H9 (cell line): ENCODE measurements at regions not wholly inside any gene's neighbourhood (a gene's known extent, or its start where the extent isn't known, plus 50 kb on each side); places are given as distances from the start of the nearest gene placed in this dataset.

Experiments used
- DNase-seq: peaks from one replicate; pipeline ENCODE4 v3.0.0-alpha.2; 2017
- H2AFZ ChIP-seq: one replicate; pipeline ENCODE4 v1.6.1; 2013; ENCODE audit warnings: mild to moderate bottlenecking, low read length, control low read depth, moderate library complexity
- H2AK5ac ChIP-seq: 2 replicates; pipeline ENCODE4 v1.6.1; 2013; ENCODE audit warnings: low read length, control low read depth, mixed read lengths; ENCODE audit not compliant: insufficient read length
- H2BK120ac ChIP-seq: one replicate; pipeline ENCODE4 v1.6.1; 2013; ENCODE audit warnings: low read depth, mild to moderate bottlenecking, low read length, control low read depth, inconsistent platforms; ENCODE audit not compliant: poor library complexity, severe bottlenecking
- H2BK12ac ChIP-seq: 2 replicates; pipeline ENCODE4 v1.6.1; 2013; ENCODE audit warnings: low read length, control low read depth, mixed read lengths, low read depth; ENCODE audit not compliant: insufficient read length
- H2BK15ac ChIP-seq: 2 replicates; pipeline ENCODE4 v1.6.1; 2013; ENCODE audit warnings: low read depth, low read length, control low read depth
- H2BK20ac ChIP-seq: one replicate; pipeline ENCODE4 v1.6.1; 2013; ENCODE audit warnings: low read depth, mild to moderate bottlenecking, low read length, control low read depth, inconsistent platforms; ENCODE audit not compliant: poor library complexity, severe bottlenecking
- H2BK5ac ChIP-seq: 2 replicates; pipeline ENCODE4 v1.6.1; 2013; ENCODE audit warnings: low read length, control low read depth, mixed read lengths; ENCODE audit not compliant: insufficient read length
- H3K14ac ChIP-seq: 2 replicates; pipeline ENCODE4 v1.6.1; 2013; ENCODE audit warnings: low read length, control low read depth; ENCODE audit not compliant: insufficient read depth
- H3K18ac ChIP-seq: 2 replicates; pipeline ENCODE4 v1.6.1; 2013; ENCODE audit warnings: low read depth, mild to moderate bottlenecking, mixed read lengths, low read length, control low read depth; ENCODE audit not compliant: insufficient read length
- H3K23ac ChIP-seq: 2 replicates; pipeline ENCODE4 v1.6.1; 2013; ENCODE audit warnings: low read length, control low read depth, mixed read lengths, low read depth; ENCODE audit not compliant: insufficient read length
- H3K23me2 ChIP-seq: 2 replicates; pipeline ENCODE4 v1.6.1; 2013; ENCODE audit warnings: low read depth, mild to moderate bottlenecking, mixed read lengths, low read length, control low read depth; ENCODE audit not compliant: insufficient read length, poor library complexity, severe bottlenecking
- H3K27ac ChIP-seq: 2 replicates; pipeline ENCODE4 v1.5.1; 2013; ENCODE audit warnings: low read length, control low read depth, mixed read lengths, low read depth; ENCODE audit not compliant: insufficient read length
- H3K27me3 ChIP-seq: 2 replicates; pipeline ENCODE4 v1.6.1; 2013; ENCODE audit warnings: low read length, control low read depth, inconsistent platforms; ENCODE audit not compliant: insufficient read depth
- H3K4ac ChIP-seq: 2 replicates; pipeline ENCODE4 v1.6.1; 2013; ENCODE audit warnings: low read depth, mild to moderate bottlenecking, control low read depth, inconsistent platforms, low read length, moderate library complexity
- H3K4me1 ChIP-seq: 2 replicates; pipeline ENCODE4 v1.6.1; 2013; ENCODE audit warnings: low read length, control low read depth, inconsistent platforms; ENCODE audit not compliant: insufficient read depth
- H3K4me2 ChIP-seq: 2 replicates; pipeline ENCODE4 v1.6.1; 2013; ENCODE audit warnings: low read length, control low read depth, mixed read lengths; ENCODE audit not compliant: insufficient read length, insufficient read depth
- H3K56ac ChIP-seq: 2 replicates; pipeline ENCODE4 v1.6.1; 2013; ENCODE audit warnings: low read depth, mild to moderate bottlenecking, mixed read lengths, low read length, control low read depth; ENCODE audit not compliant: insufficient read length
- H3K79me1 ChIP-seq: 2 replicates; pipeline ENCODE4 v1.6.1; 2013; ENCODE audit warnings: low read depth, mild to moderate bottlenecking, moderate library complexity, low read length, control low read depth, inconsistent platforms; ENCODE audit not compliant: insufficient read depth, poor library complexity, severe bottlenecking
- H3K79me2 ChIP-seq: 2 replicates; pipeline ENCODE4 v1.6.1; 2013; ENCODE audit warnings: low read length, control low read depth, inconsistent platforms; ENCODE audit not compliant: insufficient read depth
- H3K9ac ChIP-seq: 2 replicates; pipeline ENCODE4 v1.6.1; 2013; ENCODE audit warnings: low read length, control low read depth, mixed read lengths; ENCODE audit not compliant: insufficient read length; ENCODE audit errors: extremely low read depth
- H3K9me3 ChIP-seq: one replicate; pipeline ENCODE4 v1.6.1; 2013; ENCODE audit warnings: low read depth, low read length, inconsistent platforms; ENCODE audit not compliant: control insufficient read depth
- H3T11ph ChIP-seq: one replicate; pipeline ENCODE4 v1.6.1; 2013; ENCODE audit warnings: mild to moderate bottlenecking, low read length, control low read depth, inconsistent platforms
- H4K20me1 ChIP-seq: one replicate; pipeline ENCODE4 v1.6.1; 2013; ENCODE audit not compliant: control insufficient read depth, insufficient read length, insufficient read depth
- H4K5ac ChIP-seq: 2 replicates; pipeline ENCODE4 v1.6.1; 2013; ENCODE audit warnings: low read depth, mild to moderate bottlenecking, mixed read lengths, low read length, control low read depth; ENCODE audit not compliant: insufficient read length
- H4K8ac ChIP-seq: replicated peaks from 2 replicates; pipeline ENCODE4 v1.6.1; 2013; ENCODE audit warnings: low read length, control low read depth, mixed read lengths, low read depth; ENCODE audit not compliant: insufficient read length
- H4K91ac ChIP-seq: 2 replicates; pipeline ENCODE4 v1.6.1; 2013; ENCODE audit warnings: low read depth, mild to moderate bottlenecking, moderate library complexity, mixed read lengths, low read length, control low read depth; ENCODE audit not compliant: insufficient read length
- H3K27ac Mint-ChIP-seq, 3 experiments: 2 replicates in 2 of 3; 3 replicates in 1 of 3; pipeline ENCODE4 v1.8.0; 2020 to 2021; ENCODE audit warnings: mixed read lengths in 3 of 3, mild to moderate bottlenecking in 1 of 3, moderate library complexity in 1 of 3
- H3K27me3 Mint-ChIP-seq: 2 replicates; pipeline ENCODE4 v1.8.0; 2021; ENCODE audit warnings: low read depth, mild to moderate bottlenecking, moderate library complexity, mixed read lengths
- H3K36me3 Mint-ChIP-seq, 3 experiments: 2 replicates in 2 of 3; 3 replicates in 1 of 3; pipeline ENCODE4 v1.8.0; 2020 to 2021; ENCODE audit warnings: low read depth in 3 of 3, mixed read lengths in 3 of 3; ENCODE audit not compliant: insufficient read depth in 1 of 3
- H3K4me1 Mint-ChIP-seq, 2 experiments: 2 replicates each; pipeline ENCODE4 v1.8.0; 2020; ENCODE audit warnings: mixed read lengths in 2 of 2
- H3K4me3 Mint-ChIP-seq, 2 experiments: 2 replicates in 1 of 2; 3 replicates in 1 of 2; pipeline ENCODE4 v1.8.0; 2020 to 2021; ENCODE audit warnings: mild to moderate bottlenecking in 2 of 2, mixed read lengths in 2 of 2, moderate library complexity in 1 of 2
- H3K9me3 Mint-ChIP-seq, 2 experiments: 2 replicates in 1 of 2; 3 replicates in 1 of 2; pipeline ENCODE4 v1.8.0; 2020; ENCODE audit warnings: mild to moderate bottlenecking in 2 of 2, mixed read lengths in 2 of 2, moderate library complexity in 1 of 2
- WGBS: extraction: QIAGEN DNeasy Blood & Tissue Kit; methylation state at CpG from one replicate; pipeline ENCODE4 v1.1.7; 2013; ENCODE audit warnings: missing lambda C conversion rate, low lambda C conversion rate, mixed read lengths; ENCODE audit not compliant: insufficient read length; ENCODE audit errors: extremely low coverage; 5-methylcytosine and 5-hydroxymethylcytosine counted together
- TF ChIP-seq, protein P1 (sequence below): fragments of 200-600 bp; sonication (generic); conservative IDR thresholded peaks from 3 replicates; pipeline ENCODE4 v1.8.0; 2021; ENCODE audit warnings: antibody characterized with exemption, mild to moderate bottlenecking

DNA sequence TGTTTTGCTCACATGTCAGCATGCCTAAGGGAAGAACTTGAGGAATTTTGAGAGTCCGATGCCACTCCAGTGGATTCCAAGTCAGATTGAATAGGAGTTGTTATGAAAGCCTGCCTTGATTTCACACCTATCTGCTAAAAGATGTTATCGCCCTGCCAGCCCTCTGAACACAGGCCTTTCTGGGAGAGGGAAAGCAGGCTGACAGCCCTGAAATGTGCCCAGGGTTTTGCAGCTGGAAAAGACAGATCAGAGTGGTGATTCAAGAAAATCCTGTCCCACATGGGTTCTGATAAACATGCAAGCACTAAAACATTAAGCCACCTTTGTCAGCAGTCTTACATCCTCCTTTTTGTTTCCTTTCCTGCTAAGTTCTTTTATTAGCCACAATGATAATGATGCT lies 1752.9 kb upstream of the CELF4 start:
- no peak for DNase-seq
- Histone ChIP-seq H3K56ac (no peak overlapping the region), H2AK5ac (no peak overlapping the region), H4K8ac (no peak overlapping the region), H2BK15ac (no peak overlapping the region), H2BK5ac (no peak overlapping the region), H3K4me1 (no peaks in the 10 kb centered on the region), H2BK120ac (no peak overlapping the region), H4K5ac (no peak overlapping the region), H3K23me2 (no peaks in the 10 kb centered on the region), H3K18ac (no peak overlapping the region), H3K9me3 (no peaks in the 10 kb centered on the region), H3K4ac (no peak overlapping the region), H3T11ph (no peak overlapping the region), H3K23ac (no peak overlapping the region), H3K27me3 (no peaks in the 10 kb centered on the region), H3K9ac (no peak overlapping the region), H3K4me2 (no peak overlapping the region), H4K91ac (no peak overlapping the region), H4K20me1 (no peaks in the 10 kb centered on the region), H3K14ac (no peak overlapping the region), H2BK12ac (no peak overlapping the region), H3K79me1 (no peaks in the 10 kb centered on the region), H3K27ac (no peak overlapping the region), H2BK20ac (no peak overlapping the region), H3K79me2 (no peaks in the 10 kb centered on the region), H2AFZ (no peak overlapping the region)
- Mint-ChIP-seq H3K36me3 (no peaks in the 10 kb centered on the region), H3K9me3 (no peaks in the 10 kb centered on the region), H3K27ac (no peak overlapping the region; a peak in 1 of 7 replicates), H3K4me1 (peaks cover 8 to 10% of the 10 kb centered on the region in 2 experiments; a peak in 3 of 4 replicates), H3K27me3 (no peaks in the 10 kb centered on the region), H3K4me3 (no peak overlapping the region)
- WGBS = no CpG with 5 or more reads among the region's 2 CpGs
- TF ChIP-seq, protein P1, sequence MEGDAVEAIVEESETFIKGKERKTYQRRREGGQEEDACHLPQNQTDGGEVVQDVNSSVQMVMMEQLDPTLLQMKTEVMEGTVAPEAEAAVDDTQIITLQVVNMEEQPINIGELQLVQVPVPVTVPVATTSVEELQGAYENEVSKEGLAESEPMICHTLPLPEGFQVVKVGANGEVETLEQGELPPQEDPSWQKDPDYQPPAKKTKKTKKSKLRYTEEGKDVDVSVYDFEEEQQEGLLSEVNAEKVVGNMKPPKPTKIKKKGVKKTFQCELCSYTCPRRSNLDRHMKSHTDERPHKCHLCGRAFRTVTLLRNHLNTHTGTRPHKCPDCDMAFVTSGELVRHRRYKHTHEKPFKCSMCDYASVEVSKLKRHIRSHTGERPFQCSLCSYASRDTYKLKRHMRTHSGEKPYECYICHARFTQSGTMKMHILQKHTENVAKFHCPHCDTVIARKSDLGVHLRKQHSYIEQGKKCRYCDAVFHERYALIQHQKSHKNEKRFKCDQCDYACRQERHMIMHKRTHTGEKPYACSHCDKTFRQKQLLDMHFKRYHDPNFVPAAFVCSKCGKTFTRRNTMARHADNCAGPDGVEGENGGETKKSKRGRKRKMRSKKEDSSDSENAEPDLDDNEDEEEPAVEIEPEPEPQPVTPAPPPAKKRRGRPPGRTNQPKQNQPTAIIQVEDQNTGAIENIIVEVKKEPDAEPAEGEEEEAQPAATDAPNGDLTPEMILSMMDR = no peak
